ENCODE measurements at regions not wholly inside any gene's neighbourhood (a gene's known extent, or its start where the extent isn't known, plus 50 kb on each side); places are given as distances from the start of the nearest gene placed in this dataset.
"Not testable (repeated sequence)": the region's sequence is repeated elsewhere in the genome, so short reads cannot be mapped to it uniquely, and the experiment has no call there.

- DNase-seq, result no peak
Measured at GRCh38 chr1:20432341-20432740, 53.7 kb downstream of the CAMK2N1 start.

GRCh38 chr1:20431176-20431460, 54.9 kb downstream of the CAMK2N1 start:
- no peak for DNase-seq

GRCh38 chr1:20430355-20431175, 55.4 kb downstream of the CAMK2N1 start:
- DNase-seq, result peak in 1 of 2 donors; percentile 20

- no peak for DNase-seq
Measured at GRCh38 chr1:20429296-20429695, 56.7 kb downstream of the CAMK2N1 start.

- no peak for DNase-seq
Measured at GRCh38 chr1:20428841-20429240, 57.2 kb downstream of the CAMK2N1 start.

- no peak for DNase-seq
Measured at GRCh38 chr1:20426923-20427322, 59.1 kb downstream of the CAMK2N1 start.

GRCh38 chr1:20426371-20426770, 59.6 kb downstream of the CAMK2N1 start:
- DNase-seq, result no peak

GRCh38 chr1:20425622-20426021, 60.4 kb downstream of the CAMK2N1 start:
- DNase-seq, result no peak

GRCh38 chr1:20423169-20423795, 62.7 kb downstream of the CAMK2N1 start:
- DNase-seq, result no peak

- DNase-seq, result no peak
Measured at GRCh38 chr1:20421441-20421840, 64.6 kb downstream of the CAMK2N1 start.

- no peak for DNase-seq
Measured at GRCh38 chr1:20417581-20417980, 68.4 kb downstream of the CAMK2N1 start.

- DNase-seq, result no peak
Measured at GRCh38 chr1:20416706-20417105, 69.3 kb downstream of the CAMK2N1 start.

GRCh38 chr1:20413776-20414140, 72.3 kb downstream of the CAMK2N1 start:
- DNase-seq, result no peak

- DNase-seq, result no peak
Measured at GRCh38 chr1:20413136-20413775, 72.8 kb downstream of the CAMK2N1 start.

- DNase-seq, result no peak
Measured at GRCh38 chr1:20411196-20411980, 74.6 kb downstream of the CAMK2N1 start.

GRCh38 chr1:20410503-20410902, 75.5 kb downstream of the CAMK2N1 start:
- DNase-seq, result no peak

- no peak for DNase-seq
Measured at GRCh38 chr1:20409971-20410370, 76.0 kb downstream of the CAMK2N1 start.

GRCh38 chr1:20409012-20409411, 77.0 kb downstream of the CAMK2N1 start:
- DNase-seq, result no peak

GRCh38 chr1:20408133-20408650, 77.8 kb downstream of the CAMK2N1 start:
- DNase-seq, result not testable (repeated sequence)

GRCh38 chr1:20405893-20406604, 80.0 kb downstream of the CAMK2N1 start:
- peak in 1 of 2 donors; percentile 4 for DNase-seq

GRCh38 chr1:20405051-20405754, 80.8 kb downstream of the CAMK2N1 start:
- DNase-seq, result no peak

Data from CD4-positive, alpha-beta T cell treated with Interferon alpha-2 for 1 hour (primary cell).